ENCODE measurements at regions not wholly inside any gene's neighbourhood (a gene's known extent, or its start where the extent isn't known, plus 50 kb on each side); places are given as distances from the start of the nearest gene placed in this dataset.

DNA sequence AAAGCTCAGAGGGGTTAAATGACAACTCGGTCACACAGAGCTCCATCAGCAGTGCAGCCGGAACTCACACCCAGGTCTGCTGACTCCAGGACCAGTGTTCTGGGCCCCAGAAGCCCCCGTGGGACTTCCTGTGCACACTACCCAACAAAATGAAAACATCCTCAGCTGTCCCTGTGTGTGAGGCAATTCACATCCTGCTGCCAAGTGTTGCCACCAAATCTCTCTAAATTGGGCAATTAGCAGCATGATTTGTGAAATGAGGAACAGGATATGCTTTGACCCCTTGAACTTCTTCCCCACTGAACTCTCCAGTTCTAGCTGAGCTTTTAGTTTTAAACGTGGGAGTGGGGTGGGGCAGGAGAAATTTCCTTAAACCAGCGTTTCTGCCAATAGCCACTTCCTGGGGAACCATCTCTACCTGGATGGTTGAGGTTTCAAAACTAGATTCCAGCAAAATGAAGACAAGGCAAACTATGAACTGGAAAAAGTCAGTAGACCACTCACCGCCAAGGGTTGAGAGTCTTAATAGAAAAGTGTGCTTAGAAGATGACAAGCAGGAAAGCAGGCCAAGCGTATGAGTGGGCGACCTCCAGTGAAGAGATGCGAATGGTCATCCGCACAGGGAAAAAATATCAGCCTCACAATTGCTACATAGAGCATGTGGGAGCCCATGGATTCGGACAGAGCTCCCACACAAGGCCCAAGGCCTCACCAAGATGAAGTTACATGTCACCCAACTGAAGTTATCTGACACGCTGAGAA, 51.9 kb upstream of the CHST15 start:
- Histone ChIP-seq H3K79me1 (ENCODE audit: insufficient read depth, low read depth, low read length, poor library complexity, severe bottlenecking) (no peaks in the 10 kb centered on the region), H4K8ac (replicated peaks; ENCODE audit: insufficient read length, low read depth, low read length) (no peak overlapping the region), H3K9ac (ENCODE audit: extremely low read depth, insufficient read length, low read length) (no peak overlapping the region), H3K56ac (ENCODE audit: insufficient read length, low read depth, low read length) (no peak overlapping the region), H3K27ac (ENCODE audit: insufficient read length, low read depth, low read length) (no peak overlapping the region), H2BK120ac (ENCODE audit: low read depth, low read length, poor library complexity, severe bottlenecking) (no peak overlapping the region), H3K27me3 (ENCODE audit: insufficient read depth, low read length) (no peaks in the 10 kb centered on the region), H4K20me1 (ENCODE audit: control insufficient read depth, insufficient read depth, insufficient read length) (no peaks in the 10 kb centered on the region), H3K14ac (ENCODE audit: insufficient read depth, low read length) (no peak overlapping the region), H3K9me3 (ENCODE audit: control insufficient read depth, low read depth, low read length) (no peaks in the 10 kb centered on the region), H2AFZ (ENCODE audit: low read length) (no peak overlapping the region), H2BK20ac (ENCODE audit: low read depth, low read length, poor library complexity, severe bottlenecking) (no peak overlapping the region), H3K18ac (ENCODE audit: insufficient read length, low read depth, low read length) (no peak overlapping the region), H3K4me2 (ENCODE audit: insufficient read depth, insufficient read length, low read length) (no peak overlapping the region), H4K5ac (ENCODE audit: insufficient read length, low read depth, low read length) (no peak overlapping the region), H3K4ac (ENCODE audit: low read depth, low read length) (no peak overlapping the region), H2AK5ac (ENCODE audit: insufficient read length, low read length) (no peak overlapping the region), H3K79me2 (ENCODE audit: insufficient read depth, low read length) (no peaks in the 10 kb centered on the region), H2BK5ac (ENCODE audit: insufficient read length, low read length) (no peak overlapping the region), H2BK12ac (ENCODE audit: insufficient read length, low read depth, low read length) (no peak overlapping the region), H4K91ac (ENCODE audit: insufficient read length, low read depth, low read length) (no peak overlapping the region), H3K4me1 (ENCODE audit: insufficient read depth, low read length) (no peaks in the 10 kb centered on the region), H2BK15ac (ENCODE audit: low read depth, low read length) (no peak overlapping the region), H3K23ac (ENCODE audit: insufficient read length, low read depth, low read length) (no peak overlapping the region), H3T11ph (ENCODE audit: low read length) (no peak overlapping the region), H3K23me2 (ENCODE audit: insufficient read length, low read depth, low read length, poor library complexity, severe bottlenecking) (no peaks in the 10 kb centered on the region)
- Mint-ChIP-seq H3K4me1 (peaks cover 21 to 24% of the 10 kb centered on the region in 2 experiments), H3K9me3 (peaks cover 0 to 1% of the 10 kb centered on the region in 2 experiments; a peak in 2 of 5 replicates), H3K36me3 (ENCODE audit: insufficient read depth in 1 of 3, low read depth in 3 of 3) (no peaks in the 10 kb centered on the region), H3K27ac (no peak overlapping the region; a peak in 1 of 7 replicates), H3K27me3 (ENCODE audit: low read depth) (no peaks in the 10 kb centered on the region; the same call in 1 of the 2 replicates), H3K4me3 (no peak overlapping the region)
- no peak for DNase-seq
- WGBS (ENCODE audit: extremely low coverage, insufficient read length, low lambda C conversion rate) = no CpG with 5 or more reads among the region's 12 CpGs
- TF ChIP-seq CTCF (conservative IDR thresholded peaks at IDR 0.05) = no peak
